K562 (cell line): ENCODE measurements at regions not wholly inside any gene's neighbourhood (a gene's known extent, or its start where the extent isn't known, plus 50 kb on each side); places are given as distances from the start of the nearest gene placed in this dataset.
A peak's percentile ranks its signal among the peaks of the same experiment; 100 is the strongest.

Source experiments
- AFF1 ChIP-seq, 2 experiments: fragments of 450-650 bp; IDR thresholded peaks; 2 replicates each; pipeline ENCODE4 v1.6.1; 2018; ENCODE audit warnings: mild to moderate bottlenecking in 2 of 2, low read depth in 1 of 2; ENCODE audit not compliant: partially characterized antibody in 2 of 2
- BRCA1 ChIP-seq, 2 experiments: fragments of 450-650 bp in 1 of 2; sonication (generic) in 1 of 2; formaldehyde crosslinking in 1 of 2; IDR thresholded peaks; 2 replicates each; pipeline versions ENCODE4 v1.5.0 to v1.6.1; 2017 to 2020; ENCODE audit warnings: mild to moderate bottlenecking in 1 of 2, missing genetic modification reagents in 1 of 2
- CUX1 ChIP-seq: fragments of 200-800 bp; sonication (Bioruptor generic); IDR thresholded peaks from 2 replicates; pipeline ENCODE4 v1.6.1; 2016; ENCODE audit warnings: missing genetic modification characterization, missing compliant biosample characterization
- DEAF1 ChIP-seq: fragments of 450-650 bp; formaldehyde crosslinking; IDR thresholded peaks from 2 replicates; pipeline ENCODE4 v1.4.0; 2020; ENCODE audit warnings: mild to moderate bottlenecking, moderate library complexity
- ETS2 ChIP-seq: IDR thresholded peaks from 2 replicates; pipeline ENCODE4 v1.6.1; 2016; ENCODE audit warnings: borderline replicate concordance, missing genetic modification characterization, mild to moderate bottlenecking, moderate library complexity, missing compliant biosample characterization; ENCODE audit not compliant: poor library complexity, severe bottlenecking
- FOXM1 ChIP-seq, 2 experiments: fragments of 450-650 bp in 1 of 2; sonication (generic) in 1 of 2; formaldehyde crosslinking in 1 of 2; IDR thresholded peaks; 2 replicates each; pipeline versions ENCODE4 v1.6.1 to v1.9.0; 2017 to 2022; ENCODE audit warnings: low read depth in 2 of 2, mild to moderate bottlenecking in 2 of 2, missing genetic modification reagents in 1 of 2, moderate library complexity in 1 of 2
- MTA1 ChIP-seq: fragments of 450-650 bp; IDR thresholded peaks from 2 replicates; pipeline ENCODE4 v1.6.1; 2017; ENCODE audit warnings: borderline replicate concordance
- NFE2 ChIP-seq: IDR thresholded peaks from 2 replicates; pipeline ENCODE4 v1.6.1; 2014; ENCODE audit warnings: antibody characterized with exemption, low read depth
- SNAPC5 ChIP-seq: fragments of 250-450 bp; sonication (Bioruptor Pico); IDR thresholded peaks from 2 replicates; pipeline ENCODE4 v1.8.0; 2021; ENCODE audit warnings: moderate library complexity, mild to moderate bottlenecking, inconsistent platforms
- ZNF592 ChIP-seq: fragments of 450-650 bp; IDR thresholded peaks from 2 replicates; pipeline ENCODE4 v1.6.1; 2017; ENCODE audit warnings: antibody characterized with exemption, mild to moderate bottlenecking

GRCh38 chr6:3669916-3670315 is 81.6 kb downstream of the PXDC1 start (continued):
- TF ChIP-seq DEAF1 = no peak
- peak; percentile 75 for TF ChIP-seq NFE2
- no peak for TF ChIP-seq ZNF592
- TF ChIP-seq CUX1 (CRISPR knock-in tag) = no peak
- no peak for TF ChIP-seq MTA1
- TF ChIP-seq SNAPC5 = no peak
- no peak for TF ChIP-seq AFF1 (IDR thresholded peaks at IDR 0.05; ENCODE audit: low read depth in 1 of 2, partially characterized antibody in 2 of 2)
- no peak for TF ChIP-seq FOXM1 (IDR thresholded peaks at IDR 0.05; ENCODE audit: low read depth)
- no peak for TF ChIP-seq FOXM1 (CRISPR knock-in tag; IDR thresholded peaks at IDR 0.05; ENCODE audit: low read depth)
- no peak for TF ChIP-seq ETS2
- TF ChIP-seq BRCA1 (IDR thresholded peaks at IDR 0.05) = no peak
- no peak for TF ChIP-seq BRCA1 (CRISPR knock-in tag; IDR thresholded peaks at IDR 0.05)
